ENCODE measurements at regions not wholly inside any gene's neighbourhood (a gene's known extent, or its start where the extent isn't known, plus 50 kb on each side); places are given as distances from the start of the nearest gene placed in this dataset.

DNA sequence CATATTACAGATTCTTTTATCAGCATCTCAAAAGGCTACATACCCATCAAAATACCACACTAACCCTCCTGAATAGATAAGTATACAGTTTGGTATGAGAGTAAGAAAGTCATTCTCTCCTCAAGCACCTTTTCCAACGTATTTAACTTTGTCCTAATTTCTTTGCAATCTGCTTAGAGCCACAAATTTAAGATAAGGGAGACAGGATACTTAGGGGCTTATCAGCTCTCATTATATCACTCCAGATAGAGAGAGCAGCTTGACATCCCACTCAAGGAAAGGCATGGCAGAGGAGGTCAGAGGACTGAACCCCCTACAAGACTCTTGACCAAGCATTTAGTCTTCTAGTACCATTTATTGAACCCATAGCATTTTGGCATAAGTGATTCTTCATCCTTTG is 262.4 kb downstream of the ADGRA3 start:
- TF ChIP-seq, protein P1, sequence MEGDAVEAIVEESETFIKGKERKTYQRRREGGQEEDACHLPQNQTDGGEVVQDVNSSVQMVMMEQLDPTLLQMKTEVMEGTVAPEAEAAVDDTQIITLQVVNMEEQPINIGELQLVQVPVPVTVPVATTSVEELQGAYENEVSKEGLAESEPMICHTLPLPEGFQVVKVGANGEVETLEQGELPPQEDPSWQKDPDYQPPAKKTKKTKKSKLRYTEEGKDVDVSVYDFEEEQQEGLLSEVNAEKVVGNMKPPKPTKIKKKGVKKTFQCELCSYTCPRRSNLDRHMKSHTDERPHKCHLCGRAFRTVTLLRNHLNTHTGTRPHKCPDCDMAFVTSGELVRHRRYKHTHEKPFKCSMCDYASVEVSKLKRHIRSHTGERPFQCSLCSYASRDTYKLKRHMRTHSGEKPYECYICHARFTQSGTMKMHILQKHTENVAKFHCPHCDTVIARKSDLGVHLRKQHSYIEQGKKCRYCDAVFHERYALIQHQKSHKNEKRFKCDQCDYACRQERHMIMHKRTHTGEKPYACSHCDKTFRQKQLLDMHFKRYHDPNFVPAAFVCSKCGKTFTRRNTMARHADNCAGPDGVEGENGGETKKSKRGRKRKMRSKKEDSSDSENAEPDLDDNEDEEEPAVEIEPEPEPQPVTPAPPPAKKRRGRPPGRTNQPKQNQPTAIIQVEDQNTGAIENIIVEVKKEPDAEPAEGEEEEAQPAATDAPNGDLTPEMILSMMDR (conservative IDR thresholded peaks at IDR 0.05; ENCODE audit: low read length), result no peak
- no peak for TF ChIP-seq EZH2phosphoT487 (IDR thresholded peaks at IDR 0.05; ENCODE audit: borderline replicate concordance, low read depth, low read length)
